ENCODE measurements at regions not wholly inside any gene's neighbourhood (a gene's known extent, or its start where the extent isn't known, plus 50 kb on each side); places are given as distances from the start of the nearest gene placed in this dataset.
"Not testable (repeated sequence)": the region's sequence is repeated elsewhere in the genome, so short reads cannot be mapped to it uniquely, and the experiment has no call there.

DNA sequence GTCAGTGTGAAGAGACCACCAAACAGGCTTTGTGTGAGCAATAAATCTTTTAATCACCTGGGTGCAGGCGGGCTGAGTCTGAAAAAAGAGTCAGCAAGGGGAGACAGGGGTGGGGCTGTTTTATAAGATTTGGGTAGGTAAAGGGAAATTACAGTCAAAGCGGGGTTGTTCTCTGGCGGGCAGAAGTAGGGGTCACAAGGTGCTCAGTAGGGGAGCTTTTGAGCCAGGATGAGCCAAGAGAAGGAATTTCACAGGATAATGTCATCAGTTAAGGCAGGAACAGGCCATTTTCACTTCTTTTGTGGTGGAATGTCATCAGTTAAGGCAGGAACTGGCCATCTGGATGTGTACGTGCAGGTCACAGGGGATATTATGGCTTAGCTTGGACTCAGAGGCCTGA lies 372.6 kb upstream of the MEX3C start:
- TF ChIP-seq, protein P1, sequence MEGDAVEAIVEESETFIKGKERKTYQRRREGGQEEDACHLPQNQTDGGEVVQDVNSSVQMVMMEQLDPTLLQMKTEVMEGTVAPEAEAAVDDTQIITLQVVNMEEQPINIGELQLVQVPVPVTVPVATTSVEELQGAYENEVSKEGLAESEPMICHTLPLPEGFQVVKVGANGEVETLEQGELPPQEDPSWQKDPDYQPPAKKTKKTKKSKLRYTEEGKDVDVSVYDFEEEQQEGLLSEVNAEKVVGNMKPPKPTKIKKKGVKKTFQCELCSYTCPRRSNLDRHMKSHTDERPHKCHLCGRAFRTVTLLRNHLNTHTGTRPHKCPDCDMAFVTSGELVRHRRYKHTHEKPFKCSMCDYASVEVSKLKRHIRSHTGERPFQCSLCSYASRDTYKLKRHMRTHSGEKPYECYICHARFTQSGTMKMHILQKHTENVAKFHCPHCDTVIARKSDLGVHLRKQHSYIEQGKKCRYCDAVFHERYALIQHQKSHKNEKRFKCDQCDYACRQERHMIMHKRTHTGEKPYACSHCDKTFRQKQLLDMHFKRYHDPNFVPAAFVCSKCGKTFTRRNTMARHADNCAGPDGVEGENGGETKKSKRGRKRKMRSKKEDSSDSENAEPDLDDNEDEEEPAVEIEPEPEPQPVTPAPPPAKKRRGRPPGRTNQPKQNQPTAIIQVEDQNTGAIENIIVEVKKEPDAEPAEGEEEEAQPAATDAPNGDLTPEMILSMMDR (IDR thresholded peaks at IDR 0.05): not testable (repeated sequence)
- TF ChIP-seq POLR2A (IDR thresholded peaks at IDR 0.05; ENCODE audit: low read length); CHD4 (IDR thresholded peaks at IDR 0.05; ENCODE audit: borderline replicate concordance); EP300 (IDR thresholded peaks at IDR 0.05): not testable (repeated sequence)

All from A549 (cell line).